Mucosa of rectum (tissue), 2 donors: ENCODE measurements at regions not wholly inside any gene's neighbourhood (a gene's known extent, or its start where the extent isn't known, plus 50 kb on each side); places are given as distances from the start of the nearest gene placed in this dataset.

Experiments used
- H3K27ac ChIP-seq, 2 donors: one replicate each; pipeline ENCODE4 v1.7.0; 2013; ENCODE audit warnings: inconsistent platforms in 2 of 2, low read depth in 2 of 2, low read length in 2 of 2
- H3K27me3 ChIP-seq, 2 donors: one replicate each; pipeline ENCODE4 v1.7.0; 2013; ENCODE audit warnings: low read length in 2 of 2; ENCODE audit not compliant: control insufficient read depth in 2 of 2, insufficient read depth in 2 of 2
- H3K36me3 ChIP-seq, 2 donors: one replicate each; pipeline ENCODE4 v1.7.0; 2013; ENCODE audit warnings: low read length in 2 of 2; ENCODE audit not compliant: control insufficient read depth in 2 of 2, insufficient read depth in 2 of 2
- H3K4me1 ChIP-seq, 2 donors: one replicate each; pipeline ENCODE4 v1.7.0; 2013; ENCODE audit warnings: low read length in 2 of 2, mild to moderate bottlenecking in 1 of 2; ENCODE audit not compliant: control insufficient read depth in 2 of 2, insufficient read depth in 2 of 2
- H3K4me3 ChIP-seq, 2 donors: one replicate each; pipeline ENCODE4 v1.7.0; 2013; ENCODE audit warnings: low read length in 2 of 2
- H3K9ac ChIP-seq, 2 donors: one replicate each; pipeline ENCODE4 v1.7.0; 2013; ENCODE audit warnings: low read length in 2 of 2, low read depth in 1 of 2, mild to moderate bottlenecking in 1 of 2
- H3K9me3 ChIP-seq, 2 donors: one replicate each; pipeline ENCODE4 v1.7.0; 2013; ENCODE audit warnings: low read length in 2 of 2; ENCODE audit not compliant: control insufficient read depth in 2 of 2
- donor health status: healthy.
- donor health status: Normal muscosa, but diverticular disease.

- Histone ChIP-seq H3K27ac (peak overlapping the region in 1 of 2 donors; percentile 24), H3K9ac (no peak overlapping the region), H3K4me1 (peaks cover 0 to 17% of the 10 kb centered on the region in 2 donors), H3K36me3 (no peaks in the 10 kb centered on the region), H3K4me3 (no peak overlapping the region), H3K27me3 (no peaks in the 10 kb centered on the region), H3K9me3 (no peaks in the 10 kb centered on the region)
These were observed 159.5 kb downstream of the COL6A3 start for GRCh38 chr2:237254369-237254861.

GRCh38 chr2:237254911-237255578 is 158.9 kb downstream of the COL6A3 start:
- H3K9me3 ChIP-seq = no peaks in the 10 kb centered on the region
- H3K36me3 ChIP-seq = no peaks in the 10 kb centered on the region
- H3K27ac ChIP-seq = peak overlapping the region in 1 of 2 donors; percentile 24
- no peak overlapping the region for H3K4me3 ChIP-seq
- H3K9ac ChIP-seq = no peak overlapping the region
- no peaks in the 10 kb centered on the region for H3K27me3 ChIP-seq
- peaks cover 0 to 17% of the 10 kb centered on the region in 2 donors for H3K4me1 ChIP-seq

- peak overlapping the region in 1 of 2 donors; percentile 32 for H3K27ac ChIP-seq
- H3K27me3 ChIP-seq = no peaks in the 10 kb centered on the region
- no peaks in the 10 kb centered on the region for H3K36me3 ChIP-seq
- peaks cover 0 to 17% of the 10 kb centered on the region in 2 donors for H3K4me1 ChIP-seq
- H3K9ac ChIP-seq = no peak overlapping the region
- no peaks in the 10 kb centered on the region for H3K9me3 ChIP-seq
- no peak overlapping the region for H3K4me3 ChIP-seq
These were observed 157.1 kb downstream of the COL6A3 start for GRCh38 chr2:237256887-237257286.

- Histone ChIP-seq H3K27ac (no peak overlapping the region), H3K4me1 (peaks cover 0 to 11% of the 10 kb centered on the region in 2 donors)
These were observed 156.5 kb downstream of the COL6A3 start for GRCh38 chr2:237257471-237257951.

GRCh38 chr2:237258116-237258515 is 155.8 kb downstream of the COL6A3 start:
- no peak overlapping the region for H3K4me3 ChIP-seq
- peaks cover 0 to 5% of the 10 kb centered on the region in 2 donors for H3K4me1 ChIP-seq
- no peak overlapping the region for H3K27ac ChIP-seq
- H3K9ac ChIP-seq = no peak overlapping the region
- no peaks in the 10 kb centered on the region for H3K36me3 ChIP-seq
- H3K27me3 ChIP-seq = no peaks in the 10 kb centered on the region
- no peaks in the 10 kb centered on the region for H3K9me3 ChIP-seq

More at GRCh38 chr2:237257471-237257951, 156.5 kb downstream of the COL6A3 start:
- Histone ChIP-seq H3K36me3 (no peaks in the 10 kb centered on the region), H3K9me3 (no peaks in the 10 kb centered on the region), H3K9ac (no peak overlapping the region), H3K4me3 (no peak overlapping the region), H3K27me3 (no peaks in the 10 kb centered on the region)

GRCh38 chr2:237258615-237259014 is 155.3 kb downstream of the COL6A3 start:
- H3K9me3 ChIP-seq = no peaks in the 10 kb centered on the region
- H3K9ac ChIP-seq = no peak overlapping the region
- peak overlapping the region in 1 of 2 donors; percentile 11 for H3K27ac ChIP-seq
- H3K4me1 ChIP-seq = peaks cover 0 to 2% of the 10 kb centered on the region in 2 donors
- no peaks in the 10 kb centered on the region for H3K36me3 ChIP-seq
- H3K4me3 ChIP-seq = no peak overlapping the region
- H3K27me3 ChIP-seq = no peaks in the 10 kb centered on the region

GRCh38 chr2:237259201-237259600 is 154.8 kb downstream of the COL6A3 start:
- Histone ChIP-seq H3K27ac (peak overlapping the region in 1 of 2 donors; percentile 11), H3K4me1 (no peaks in the 10 kb centered on the region), H3K9ac (no peak overlapping the region), H3K27me3 (no peaks in the 10 kb centered on the region), H3K9me3 (no peaks in the 10 kb centered on the region), H3K4me3 (no peak overlapping the region), H3K36me3 (no peaks in the 10 kb centered on the region)

- no peak overlapping the region for H3K4me3 ChIP-seq
- H3K36me3 ChIP-seq = no peaks in the 10 kb centered on the region
- H3K27me3 ChIP-seq = no peaks in the 10 kb centered on the region
- no peaks in the 10 kb centered on the region for H3K4me1 ChIP-seq
- no peak overlapping the region for H3K27ac ChIP-seq
- H3K9ac ChIP-seq = no peak overlapping the region
- no peaks in the 10 kb centered on the region for H3K9me3 ChIP-seq
These were observed 153.8 kb downstream of the COL6A3 start for GRCh38 chr2:237260039-237260620.

- no peaks in the 10 kb centered on the region for H3K36me3 ChIP-seq
- H3K9ac ChIP-seq = no peak overlapping the region
- no peaks in the 10 kb centered on the region for H3K27me3 ChIP-seq
- H3K9me3 ChIP-seq = no peaks in the 10 kb centered on the region
- no peak overlapping the region for H3K4me3 ChIP-seq
- H3K27ac ChIP-seq = no peak overlapping the region
- no peaks in the 10 kb centered on the region for H3K4me1 ChIP-seq
These were observed 153.3 kb downstream of the COL6A3 start for GRCh38 chr2:237260686-237261085.

GRCh38 chr2:237261327-237261726 is 152.6 kb downstream of the COL6A3 start:
- Histone ChIP-seq H3K4me3 (no peak overlapping the region), H3K27ac (no peak overlapping the region), H3K4me1 (no peaks in the 10 kb centered on the region)

More at GRCh38 chr2:237261327-237261726, 152.6 kb downstream of the COL6A3 start:
- no peaks in the 10 kb centered on the region for H3K9me3 ChIP-seq
- H3K9ac ChIP-seq = no peak overlapping the region
- H3K27me3 ChIP-seq = no peaks in the 10 kb centered on the region
- no peaks in the 10 kb centered on the region for H3K36me3 ChIP-seq
